ENCODE measurements at regions not wholly inside any gene's neighbourhood (a gene's known extent, or its start where the extent isn't known, plus 50 kb on each side); places are given as distances from the start of the nearest gene placed in this dataset.

GRCh38 chr2:116510117-116510671, 1304.3 kb upstream of the DDX18 start:
- TF ChIP-seq CTCF (conservative IDR thresholded peaks at IDR 0.05; ENCODE audit: low read depth, low read length) (peak; percentile 75), EZH2 (IDR thresholded peaks at IDR 0.05; ENCODE audit: low read length, unreplicated experiment) (no peak)

All from PC-3 (cell line).